K562 (cell line): ENCODE measurements at regions not wholly inside any gene's neighbourhood (a gene's known extent, or its start where the extent isn't known, plus 50 kb on each side); places are given as distances from the start of the nearest gene placed in this dataset.

Experiments
- ATAC-seq: fragments of 200-7000 bp; cut with Tn5 transposase; 3 replicates; pipeline ENCODE4 v1.9.1; 2020; ENCODE audit warnings: moderate library complexity
- BruUV-seq: library from RNA; stranded (reverse); fragments of 400-500 nt; replicated peaks from 2 replicates; lab custom pipeline; 2021; lab: Mats Ljungman, UMichigan
- CTCF ChIA-PET: fragments of 300-600 bp; formaldehyde crosslinking; extraction: SDS; loops from one replicate; lab custom pipeline; 2021; ENCODE audit warnings: low intra/inter-chr PET ratio; lab: Yijun Ruan, JAX
- POLR2A ChIA-PET: fragments of 300-600, 350-650 bp; sonication (Branson Sonifier 250); formaldehyde crosslinking; extraction: SDS; loops from one replicate; lab custom pipeline; 2021; ENCODE audit warnings: antibody characterized with exemption, inconsistent platforms; lab: Yijun Ruan, JAX
- DNase-seq, 4 experiments: peaks; one replicate each; pipeline versions ENCODE4 v3.0.0 to v3.0.0-alpha.2; 2011 to 2018; ENCODE audit warnings: low spot score in 3 of 4, mixed read lengths in 3 of 4; ENCODE audit errors: extremely low read depth in 1 of 4
- FAIRE-seq: peaks from 2 replicates; lab custom pipeline; 2011; peaks lifted over from hg19 to GRCh38; lab: Jason Lieb, UNC
- H2AFZ ChIP-seq: 2 replicates; pipeline ENCODE4 v1.6.0; 2011; ENCODE audit warnings: low read depth, low read length, control low read depth, inconsistent platforms
- H3K27ac ChIP-seq: fragments of 200-600 bp; 3 replicates; pipeline ENCODE4 v1.8.0; 2011; ENCODE audit warnings: low read depth, mild to moderate bottlenecking, control low read depth, inconsistent platforms, low read length, moderate library complexity, mixed read lengths; ENCODE audit errors: extremely low read depth
- H3K27me3 ChIP-seq, 2 experiments: fragments of 300-600 bp in 1 of 2; 2 replicates in 1 of 2; 3 replicates in 1 of 2; pipeline versions ENCODE4 v1.6.0 to v1.8.0; 2011; ENCODE audit warnings: inconsistent platforms in 2 of 2, low read length in 2 of 2, mild to moderate bottlenecking in 1 of 2, mixed read lengths in 1 of 2, moderate library complexity in 1 of 2; ENCODE audit not compliant: control insufficient read depth in 2 of 2, insufficient read depth in 2 of 2
- H3K36me3 ChIP-seq: fragments of 300-600 bp; 3 replicates; pipeline ENCODE4 v1.8.0; 2011; ENCODE audit warnings: mild to moderate bottlenecking, low read length, inconsistent platforms; ENCODE audit not compliant: control insufficient read depth, insufficient read depth
- H3K4me1 ChIP-seq, 2 experiments: fragments of 200-600 bp in 1 of 2; replicated peaks in 1 of 2; 2 replicates in 1 of 2; 3 replicates in 1 of 2; pipeline versions ENCODE4 v1.5.1 to v1.8.0; 2011; ENCODE audit warnings: inconsistent platforms in 2 of 2, low read length in 2 of 2, mild to moderate bottlenecking in 1 of 2, mixed read lengths in 1 of 2, moderate library complexity in 1 of 2; ENCODE audit not compliant: control insufficient read depth in 2 of 2, insufficient read depth in 2 of 2
- H3K4me2 ChIP-seq: 2 replicates; pipeline ENCODE4 v1.6.1; 2011; ENCODE audit warnings: low read length, control low read depth, inconsistent platforms, mixed read lengths; ENCODE audit not compliant: insufficient read depth
- H3K4me3 ChIP-seq: fragments of 200-600 bp; sonication (generic), shearing (Covaris generic); 2 replicates; pipeline ENCODE4 v1.5.1; 2016; ENCODE audit warnings: control low read depth, inconsistent platforms
- H3K79me2 ChIP-seq: fragments of 200-600 bp; 3 replicates; pipeline ENCODE4 v1.8.0; 2011; ENCODE audit warnings: low read length, inconsistent platforms; ENCODE audit not compliant: control insufficient read depth, insufficient read depth
- H3K9ac ChIP-seq, 2 experiments: 2 replicates each; pipeline versions ENCODE4 v1.6.0 to v1.6.1; 2011; ENCODE audit warnings: low read depth in 2 of 2, low read length in 2 of 2, control low read depth in 1 of 2, inconsistent platforms in 1 of 2, mild to moderate bottlenecking in 1 of 2, mixed read lengths in 1 of 2; ENCODE audit not compliant: insufficient read depth in 1 of 2
- H3K9me1 ChIP-seq: one replicate; pipeline ENCODE4 v1.6.0; 2011; ENCODE audit warnings: inconsistent platforms, mild to moderate bottlenecking, low read length, moderate library complexity; ENCODE audit not compliant: control insufficient read depth, insufficient read depth
- H3K9me3 ChIP-seq: replicated peaks from 2 replicates; pipeline ENCODE4 v1.5.1; 2011; ENCODE audit warnings: low read depth, low read length, inconsistent platforms; ENCODE audit not compliant: control insufficient read depth, insufficient read depth
- H4K20me1 ChIP-seq: replicated peaks from 2 replicates; pipeline ENCODE4 v1.6.1; 2011; ENCODE audit warnings: low read length, inconsistent platforms, mixed read lengths; ENCODE audit not compliant: control insufficient read depth, insufficient read depth
- BHLHE40 ChIP-seq: IDR thresholded peaks from 2 replicates; pipeline ENCODE4 v1.6.1; 2011; ENCODE audit warnings: low read length, improper control_type of control experiment
- KLF6 ChIP-seq: fragments of 250-450 bp; sonication (Bioruptor Pico); IDR thresholded peaks from 2 replicates; pipeline ENCODE4 v1.4.0; 2020; ENCODE audit warnings: mild to moderate bottlenecking, moderate library complexity, borderline replicate concordance
- SP1 ChIP-seq: sonication (generic); formaldehyde crosslinking; IDR thresholded peaks from 2 replicates; pipeline ENCODE4 v1.8.1; 2022; ENCODE audit warnings: mild to moderate bottlenecking, missing genetic modification reagents
- TFAM ChIP-seq: fragments of 250-450 bp; sonication (Bioruptor Pico); conservative IDR thresholded peaks from 2 replicates; pipeline ENCODE4 v1.5.0; 2021; ENCODE audit warnings: mild to moderate bottlenecking, moderate library complexity
- ZBTB11 ChIP-seq, 3 experiments: fragments of 200-800 bp in 1 of 3; fragments of 250-450 bp in 1 of 3; fragments of 450-650 bp in 1 of 3; sonication (Bioruptor Pico) in 1 of 3; sonication (Bioruptor generic) in 1 of 3; formaldehyde crosslinking in 1 of 3; IDR thresholded peaks; 2 replicates each; pipeline versions ENCODE4 v1.6.1 to v1.8.0; 2016 to 2022; ENCODE audit warnings: mild to moderate bottlenecking in 2 of 3, missing genetic modification characterization in 2 of 3, missing compliant biosample characterization in 1 of 3, moderate library complexity in 1 of 3
- ZNF212 ChIP-seq: fragments of 450-650 bp; formaldehyde crosslinking; IDR thresholded peaks from 2 replicates; pipeline ENCODE4 v1.4.0; 2020; ENCODE audit warnings: mild to moderate bottlenecking
- WGBS: fragments of 100-300 bp; shearing (Covaris generic); methylation state at CpG from one replicate; pipeline ENCODE4 v1.1.6; 2016; ENCODE audit warnings: low coverage, mixed read lengths; ENCODE audit not compliant: insufficient coverage; ENCODE audit errors: missing lambda C conversion rate; 5-methylcytosine and 5-hydroxymethylcytosine counted together
- in situ Hi-C: fragments of 300-500 bp; cut with MboI; formaldehyde crosslinking; loops from 4 replicates; pipeline ENCODE4 v1.15.0; 2018; ENCODE audit warnings: inconsistent platforms, mixed read lengths
- intact Hi-C: fragments of 100-400 bp; cut with micrococcal nuclease; formaldehyde crosslinking; loops from 2 replicates; pipeline ENCODE4 v1.14.2; 2022

GRCh38 chr6:166765234-166765541 is 138.1 kb upstream of the RPS6KA2 start:
- no peak for TF ChIP-seq BHLHE40
- TF ChIP-seq KLF6 (CRISPR knock-in tag): no peak
- no peak for TF ChIP-seq ZNF212 (CRISPR knock-in tag)
- TF ChIP-seq TFAM: no peak
- TF ChIP-seq SP1 (CRISPR knock-in tag): no peak
- TF ChIP-seq ZBTB11 (CRISPR knock-in tag; IDR thresholded peaks at IDR 0.05): no peak
- no peak for ATAC-seq
- Histone ChIP-seq H3K9ac (no peak overlapping the region), H3K4me2 (no peak overlapping the region), H3K4me3 (no peak overlapping the region), H2AFZ (no peak overlapping the region), H3K9me3 (no peaks in the 10 kb centered on the region), H3K79me2 (no peaks in the 10 kb centered on the region), H3K27me3 (peaks cover 75 to 86% of the 10 kb centered on the region in 2 experiments), H3K4me1 (peaks cover 0 to 7% of the 10 kb centered on the region in 2 experiments; a peak in 2 of 5 replicates), H3K27ac (no peak overlapping the region), H3K9me1 (no peaks in the 10 kb centered on the region), H3K36me3 (no peaks in the 10 kb centered on the region), H4K20me1 (peaks cover 16% of the 10 kb centered on the region; the same call in 1 of the 2 replicates)
- POLR2A ChIA-PET: no interaction called here
- FAIRE-seq: no peak
- 3% methylated on average over 14 of the region's 14 CpGs for WGBS
- BruUV-seq: no TSS peak
- intact Hi-C loops (no loop called here), in situ Hi-C loops (loop anchor here (25.0 kb wide), 1 partner anchor 522 kb away; the partner anchor contains the start of gene UNC93A)
- DNase-seq: no peak
- CTCF ChIA-PET: interaction anchor here (0.5 kb wide), 1 partner anchor 243 kb away, joined by 5 read pairs; no protein-coding TSS in a partner anchor
